GM12801 (cell line): ENCODE measurements at regions not wholly inside any gene's neighbourhood (a gene's known extent, or its start where the extent isn't known, plus 50 kb on each side); places are given as distances from the start of the nearest gene placed in this dataset.

ENCODE experiments used
- TF ChIP-seq, protein P1 (sequence below): IDR thresholded peaks from one replicate; pipeline ENCODE4 v1.5.1; 2011; ENCODE audit warnings: control low read depth; ENCODE audit not compliant: insufficient read length; ENCODE audit errors: extremely low read depth

- TF ChIP-seq, protein P1, sequence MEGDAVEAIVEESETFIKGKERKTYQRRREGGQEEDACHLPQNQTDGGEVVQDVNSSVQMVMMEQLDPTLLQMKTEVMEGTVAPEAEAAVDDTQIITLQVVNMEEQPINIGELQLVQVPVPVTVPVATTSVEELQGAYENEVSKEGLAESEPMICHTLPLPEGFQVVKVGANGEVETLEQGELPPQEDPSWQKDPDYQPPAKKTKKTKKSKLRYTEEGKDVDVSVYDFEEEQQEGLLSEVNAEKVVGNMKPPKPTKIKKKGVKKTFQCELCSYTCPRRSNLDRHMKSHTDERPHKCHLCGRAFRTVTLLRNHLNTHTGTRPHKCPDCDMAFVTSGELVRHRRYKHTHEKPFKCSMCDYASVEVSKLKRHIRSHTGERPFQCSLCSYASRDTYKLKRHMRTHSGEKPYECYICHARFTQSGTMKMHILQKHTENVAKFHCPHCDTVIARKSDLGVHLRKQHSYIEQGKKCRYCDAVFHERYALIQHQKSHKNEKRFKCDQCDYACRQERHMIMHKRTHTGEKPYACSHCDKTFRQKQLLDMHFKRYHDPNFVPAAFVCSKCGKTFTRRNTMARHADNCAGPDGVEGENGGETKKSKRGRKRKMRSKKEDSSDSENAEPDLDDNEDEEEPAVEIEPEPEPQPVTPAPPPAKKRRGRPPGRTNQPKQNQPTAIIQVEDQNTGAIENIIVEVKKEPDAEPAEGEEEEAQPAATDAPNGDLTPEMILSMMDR = no peak
Observed at GRCh38 chr2:43059183-43059897, 167.1 kb downstream of the ZFP36L2 start.

GRCh38 chr2:43058726-43059110 lies 167.7 kb downstream of the ZFP36L2 start:
- TF ChIP-seq, protein P1 = no peak

- TF ChIP-seq, protein P1 = no peak
Observed at GRCh38 chr2:43057742-43058725, 168.4 kb downstream of the ZFP36L2 start.

DNA sequence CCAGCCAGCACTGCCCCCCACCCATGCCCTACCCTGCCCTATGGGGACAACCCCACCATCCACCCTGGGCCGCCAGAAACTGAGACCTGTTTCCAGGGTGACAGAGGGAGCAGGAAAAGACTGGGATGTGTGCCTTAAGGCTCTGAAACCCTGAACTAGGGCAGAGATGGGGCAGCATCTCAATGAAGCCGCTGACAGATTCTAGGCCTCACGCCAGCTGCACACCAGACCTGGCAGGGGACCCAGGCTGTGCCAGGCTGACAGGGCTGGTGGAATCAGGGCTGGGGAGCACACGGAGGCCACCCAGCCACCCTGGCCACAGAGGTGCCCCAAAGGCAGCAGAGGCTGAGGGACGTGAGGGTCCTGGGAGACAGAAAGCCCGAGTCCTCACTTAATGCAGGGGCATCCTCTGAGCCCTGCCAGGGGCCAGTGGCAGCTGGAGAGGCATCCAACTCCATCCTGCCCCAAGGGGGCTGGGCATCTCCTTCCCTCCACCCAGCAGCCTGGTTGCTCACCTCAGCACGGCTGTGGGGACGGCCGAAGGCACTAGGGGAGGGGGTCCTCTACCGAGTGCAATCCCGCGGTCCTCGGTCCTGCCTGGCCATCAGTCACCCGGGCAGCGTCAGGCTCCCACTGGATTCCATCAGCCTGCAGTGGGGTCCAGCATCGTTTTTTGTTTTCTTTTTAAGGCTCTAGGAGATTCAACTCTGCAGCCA lies 169.2 kb downstream of the ZFP36L2 start:
- TF ChIP-seq, protein P1 = no peak

GRCh38 chr2:43055985-43056384 lies 170.4 kb downstream of the ZFP36L2 start:
- TF ChIP-seq, protein P1 = no peak

DNA sequence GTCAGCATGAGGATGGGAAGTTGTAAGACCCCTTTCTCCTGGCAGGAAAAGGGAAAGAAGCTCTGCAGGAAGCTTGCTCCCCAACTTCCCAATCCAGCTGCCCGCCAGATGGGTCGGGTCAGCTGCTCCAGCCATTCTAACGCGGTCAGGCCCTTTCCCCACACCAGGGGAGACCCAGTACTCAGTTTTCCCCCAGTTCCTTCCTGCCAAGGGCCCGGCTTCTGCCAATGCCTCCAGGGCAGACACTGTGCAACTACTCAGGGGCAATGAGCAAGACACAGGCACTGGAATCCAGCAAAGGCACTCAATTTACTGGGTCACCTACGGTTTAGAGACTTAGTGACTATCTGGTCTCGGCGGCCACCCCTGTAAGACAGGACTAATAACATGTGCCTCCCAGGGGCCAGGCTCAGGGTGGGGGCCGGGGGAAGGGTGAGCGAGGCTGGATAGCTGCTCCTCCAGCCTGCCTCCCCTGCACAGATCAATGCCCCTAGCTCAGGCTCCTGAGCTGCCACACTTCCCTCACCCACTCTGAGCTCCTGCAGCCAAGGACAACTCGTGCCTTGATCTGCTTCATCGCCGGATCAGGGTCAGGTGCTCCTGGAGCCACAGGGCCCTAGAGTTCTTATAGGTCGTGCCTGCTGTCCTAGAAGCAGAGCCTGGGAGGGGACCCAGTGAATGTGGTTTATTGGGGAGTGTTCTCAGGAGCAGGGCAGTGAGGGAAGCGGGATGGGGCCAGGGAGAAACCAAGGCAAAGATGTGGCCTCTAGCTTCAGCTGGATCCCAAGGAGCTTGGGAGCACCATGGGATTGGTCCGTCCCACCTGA lies 171.1 kb downstream of the ZFP36L2 start:
- TF ChIP-seq, protein P1 = no peak
